HCT116 (cell line): ENCODE measurements at regions not wholly inside any gene's neighbourhood (a gene's known extent, or its start where the extent isn't known, plus 50 kb on each side); places are given as distances from the start of the nearest gene placed in this dataset.

ENCODE experiments used
- ATAC-seq: fragments of 200-7000 bp; cut with Tn5 transposase; 2 replicates; pipeline ENCODE4 v1.9.1; 2020; ENCODE audit warnings: mild to moderate bottlenecking, moderate library complexity
- BruUV-seq: library from RNA; stranded (reverse); fragments of 400-500 nt; replicated peaks from 2 replicates; lab custom pipeline; 2021; lab: Mats Ljungman, UMichigan
- CTCF ChIA-PET: fragments of 300-600 bp; sonication (Branson Sonifier 250); formaldehyde crosslinking; loops from one replicate; lab custom pipeline; 2021; ENCODE audit warnings: antibody characterized with exemption; lab: Charles Lee
- POLR2A ChIA-PET: fragments of 300-600, 350-600 bp; sonication (Branson Sonifier 250); formaldehyde crosslinking; loops from one replicate; lab custom pipeline; 2021; ENCODE audit warnings: antibody characterized with exemption; lab: Charles Lee
- RAD21 ChIA-PET, 2 experiments: fragments of 300-600 bp; sonication (Branson Sonifier 250); formaldehyde crosslinking; loops; one replicate each; lab custom pipeline; 2023; ENCODE audit warnings: low total read pairs in 2 of 2; ENCODE audit not compliant: uncharacterized antibody in 2 of 2, unreplicated experiment in 2 of 2, low non-redundant PET in 1 of 2; lab: Charles Lee
- DNase-seq: peaks from one replicate; pipeline ENCODE4 v3.0.0-alpha.2; 2010; ENCODE audit warnings: low read depth, low spot score
- H2AFZ ChIP-seq: fragments of 200-600 bp; shearing (Covaris generic), sonication (generic); 2 replicates; pipeline ENCODE4 v1.6.1; 2017; ENCODE audit warnings: low read depth, mixed run types, mixed read lengths, antibody characterized with exemption, low read length; ENCODE audit not compliant: poor library complexity, severe bottlenecking
- H3K27ac ChIP-seq: 2 replicates; pipeline ENCODE4 v1.5.1; 2012; ENCODE audit warnings: low read depth, low read length
- H3K27me3 ChIP-seq: fragments of 200-600 bp; sonication (generic); 2 replicates; pipeline ENCODE4 v1.6.1; 2016; ENCODE audit warnings: mixed run types, low read length, mixed read lengths; ENCODE audit not compliant: insufficient read depth
- H3K36me3 ChIP-seq, 2 experiments: fragments of 200-500 bp in 1 of 2; fragments of 200-600 bp in 1 of 2; sonication (Bioruptor generic) in 1 of 2; sonication (generic) in 1 of 2; 2 replicates each; pipeline versions ENCODE4 v1.5.1 to v1.6.1; 2014 to 2016; ENCODE audit warnings: low read length in 2 of 2, inconsistent platforms in 1 of 2, mixed read lengths in 1 of 2, mixed run types in 1 of 2; ENCODE audit not compliant: insufficient read depth in 2 of 2, control insufficient read depth in 1 of 2
- H3K4me1 ChIP-seq, 2 experiments: fragments of 200-600 bp in 1 of 2; sonication (generic) in 1 of 2; 2 replicates each; pipeline versions ENCODE4 v1.5.1 to v1.6.1; 2012 to 2017; ENCODE audit warnings: low read length in 2 of 2, inconsistent platforms in 1 of 2, mild to moderate bottlenecking in 1 of 2, mixed read lengths in 1 of 2, mixed run types in 1 of 2, moderate library complexity in 1 of 2; ENCODE audit not compliant: insufficient read depth in 2 of 2, control insufficient read depth in 1 of 2
- H3K4me2 ChIP-seq: fragments of 200-600 bp; sonication (generic); 2 replicates; pipeline ENCODE4 v1.6.1; 2017; ENCODE audit warnings: mixed run types, low read length, mixed read lengths
- H3K4me3 ChIP-seq, 2 experiments: fragments of 200-600 bp in 1 of 2; sonication (generic) in 1 of 2; replicated peaks in 1 of 2; 2 replicates each; pipeline ENCODE4 v1.5.1; 2011 to 2016; ENCODE audit warnings: low read length in 2 of 2, control low read depth in 1 of 2, low read depth in 1 of 2, mild to moderate bottlenecking in 1 of 2, mixed read lengths in 1 of 2, mixed run types in 1 of 2
- H3K79me2 ChIP-seq: fragments of 200-600 bp; sonication (generic); 2 replicates; pipeline ENCODE4 v1.6.1; 2017; ENCODE audit warnings: mild to moderate bottlenecking, mixed run types, low read length, moderate library complexity, mixed read lengths; ENCODE audit not compliant: insufficient read depth
- H3K9ac ChIP-seq: fragments of 200-600 bp; sonication (generic); 2 replicates; pipeline ENCODE4 v1.6.1; 2016; ENCODE audit warnings: low read length, mixed read lengths
- H3K9me2 ChIP-seq: fragments of 200-600 bp; sonication (generic), shearing (Covaris generic); 2 replicates; pipeline ENCODE4 v1.6.1; 2017; ENCODE audit warnings: mixed run types, mild to moderate bottlenecking, moderate library complexity; ENCODE audit not compliant: insufficient read depth
- H3K9me3 ChIP-seq, 2 experiments: fragments of 200-500 bp in 1 of 2; fragments of 200-600 bp in 1 of 2; sonication (Bioruptor generic) in 1 of 2; sonication (generic) in 1 of 2; 2 replicates each; pipeline ENCODE4 v1.6.1; 2014 to 2017; ENCODE audit warnings: low read length in 2 of 2, mixed read lengths in 2 of 2, inconsistent platforms in 1 of 2, low read depth in 1 of 2, mild to moderate bottlenecking in 1 of 2, mixed run types in 1 of 2, moderate library complexity in 1 of 2; ENCODE audit not compliant: control insufficient read depth in 1 of 2, insufficient read depth in 1 of 2
- H4K20me1 ChIP-seq: fragments of 200-600 bp; sonication (generic), shearing (Covaris generic); 2 replicates; pipeline ENCODE4 v1.6.1; 2017; ENCODE audit warnings: mixed run types, mild to moderate bottlenecking, moderate library complexity; ENCODE audit not compliant: insufficient read depth
- ATF3 ChIP-seq: IDR thresholded peaks from 2 replicates; pipeline ENCODE4 v1.6.1; 2012
- CBX3 ChIP-seq: IDR thresholded peaks from 2 replicates; pipeline ENCODE4 v1.6.1; 2012; ENCODE audit warnings: low read depth
- CEBPB ChIP-seq: IDR thresholded peaks from 2 replicates; pipeline ENCODE4 v1.6.1; 2012; ENCODE audit warnings: low read depth
- CTCF ChIP-seq, 3 experiments: fragments of 200-600 bp in 1 of 3; sonication (generic) in 1 of 3; IDR thresholded peaks in 2 of 3; conservative IDR thresholded peaks in 1 of 3; 2 replicates each; pipeline ENCODE4 v1.5.1; 2012 to 2017; ENCODE audit warnings: low read depth in 2 of 3, low read length in 2 of 3, antibody characterized with exemption in 1 of 3, borderline replicate concordance in 1 of 3, control low read depth in 1 of 3, mild to moderate bottlenecking in 1 of 3, mixed read lengths in 1 of 3, mixed run types in 1 of 3, moderate library complexity in 1 of 3; ENCODE audit not compliant: insufficient read depth in 1 of 3
- EGR1 ChIP-seq: IDR thresholded peaks from 2 replicates; pipeline ENCODE4 v1.6.1; 2012; ENCODE audit warnings: low read depth
- ELF1 ChIP-seq: IDR thresholded peaks from 2 replicates; pipeline ENCODE4 v1.6.1; 2012; ENCODE audit warnings: low read depth, borderline replicate concordance
- EZH2phosphoT487 ChIP-seq: fragments of 200-600 bp; IDR thresholded peaks from 2 replicates; pipeline ENCODE4 v1.6.1; 2018; ENCODE audit warnings: antibody characterized with exemption, borderline replicate concordance
- JUND ChIP-seq: IDR thresholded peaks from 2 replicates; pipeline ENCODE4 v1.6.1; 2012
- MAX ChIP-seq: IDR thresholded peaks from 2 replicates; pipeline ENCODE4 v1.6.1; 2012
- POLR2A ChIP-seq: IDR thresholded peaks from 2 replicates; pipeline ENCODE4 v1.7.0; 2011; ENCODE audit warnings: borderline replicate concordance; ENCODE audit not compliant: insufficient read depth, insufficient read length; ENCODE audit errors: extremely low read depth
- POLR2AphosphoS5 ChIP-seq: IDR thresholded peaks from 2 replicates; pipeline ENCODE4 v1.6.1; 2011; ENCODE audit warnings: mild to moderate bottlenecking, low read depth, low read length, moderate library complexity
- REST ChIP-seq: IDR thresholded peaks from 2 replicates; pipeline ENCODE4 v1.6.1; 2012; ENCODE audit warnings: low read depth
- SIN3A ChIP-seq: IDR thresholded peaks from 2 replicates; pipeline ENCODE4 v1.6.1; 2012; ENCODE audit warnings: low read depth
- SP1 ChIP-seq: IDR thresholded peaks from 2 replicates; pipeline ENCODE4 v1.6.1; 2012; ENCODE audit warnings: low read depth
- TCF7L2 ChIP-seq: IDR thresholded peaks from 2 replicates; pipeline ENCODE4 v1.7.0; 2011; ENCODE audit warnings: borderline replicate concordance, inconsistent platforms; ENCODE audit not compliant: insufficient read depth, insufficient read length; ENCODE audit errors: extremely low read depth
- YY1 ChIP-seq: IDR thresholded peaks from 2 replicates; pipeline ENCODE4 v1.6.1; 2011; ENCODE audit warnings: low read length, low read depth, moderate library complexity, mild to moderate bottlenecking; ENCODE audit not compliant: insufficient replicate concordance; ENCODE audit errors: extremely low read depth
- ZBTB33 ChIP-seq: IDR thresholded peaks from 2 replicates; pipeline ENCODE4 v1.6.1; 2011; ENCODE audit warnings: mild to moderate bottlenecking, low read length, moderate library complexity; ENCODE audit not compliant: insufficient replicate concordance; ENCODE audit errors: extremely low read depth
- ZNF274 ChIP-seq: fragments of 200-500 bp; sonication (Bioruptor generic); IDR thresholded peaks from 2 replicates; pipeline ENCODE4 v1.6.1; 2014; ENCODE audit warnings: mild to moderate bottlenecking, low read depth, low read length, inconsistent platforms
- intact Hi-C: fragments of 100-400 bp; cut with micrococcal nuclease; formaldehyde crosslinking; loops from 2 replicates; pipeline ENCODE4 v1.10.0; 2022

GRCh38 chr17:71325886-71326285 is 794.9 kb upstream of the SOX9 start:
- ChIA-PET CTCF (no interaction called here), POLR2A (no interaction called here), RAD21 (no interaction called here)
- DNase-seq (no peak), ATAC-seq (no peak)
- no peaks in the 10 kb centered on the region for H3K4me1 ChIP-seq
- BruUV-seq: no TSS peak
- no peak overlapping the region for H3K27ac ChIP-seq
- H3K4me3 ChIP-seq: no peak overlapping the region
- H3K79me2 ChIP-seq: no peaks in the 10 kb centered on the region
- H4K20me1 ChIP-seq: no peaks in the 10 kb centered on the region
- H3K27me3 ChIP-seq: no peaks in the 10 kb centered on the region
- no peak for TF ChIP-seq ELF1
- TF ChIP-seq ZBTB33: no peak
- TF ChIP-seq EZH2phosphoT487: no peak
- TF ChIP-seq ZNF274: no peak
- TF ChIP-seq POLR2A: no peak
- no peak for TF ChIP-seq CBX3
- no peak for TF ChIP-seq CEBPB
- no peak for TF ChIP-seq YY1
- TF ChIP-seq JUND: no peak
- no peak for TF ChIP-seq EGR1
- no peak for TF ChIP-seq POLR2AphosphoS5
- no peak for TF ChIP-seq SP1
- no peak for TF ChIP-seq ATF3
- no peak for TF ChIP-seq CTCF (IDR thresholded peaks at IDR 0.05 in 2 of 3, conservative IDR thresholded peaks at IDR 0.05 in 1 of 3; ENCODE audit: borderline replicate concordance in 1 of 3, insufficient read depth in 1 of 3, low read depth in 2 of 3, low read length in 2 of 3)
- TF ChIP-seq SIN3A: no peak
- TF ChIP-seq REST: no peak
- TF ChIP-seq MAX: no peak
- TF ChIP-seq TCF7L2: no peak
- no peaks in the 10 kb centered on the region for H3K9me3 ChIP-seq
- H2AFZ ChIP-seq: no peak overlapping the region
- no peak overlapping the region for H3K9ac ChIP-seq
- H3K9me2 ChIP-seq: no peaks in the 10 kb centered on the region
- no peaks in the 10 kb centered on the region for H3K36me3 ChIP-seq
- no peak overlapping the region for H3K4me2 ChIP-seq
- intact Hi-C loops: no loop called here
